ENCODE measurements at regions not wholly inside any gene's neighbourhood (a gene's known extent, or its start where the extent isn't known, plus 50 kb on each side); places are given as distances from the start of the nearest gene placed in this dataset.

- no peak for DNase-seq (ENCODE audit: missing footprints)
- no peak for ATAC-seq
- intact Hi-C loops (cut with DNase I): no loop called here
Measured at GRCh38 chr12:41905759-41906297, 238.8 kb downstream of the GXYLT1 start.

GRCh38 chr12:41905073-41905758, 239.5 kb downstream of the GXYLT1 start:
- DNase-seq (ENCODE audit: missing footprints) (no peak), ATAC-seq (no peak)
- intact Hi-C loops (cut with DNase I): no loop called here

- no peak for DNase-seq (ENCODE audit: missing footprints)
- no peak for ATAC-seq
- intact Hi-C loops (cut with DNase I): no loop called here
Measured at GRCh38 chr12:41904041-41904440, 240.6 kb downstream of the GXYLT1 start.

GRCh38 chr12:41903014-41903708, 241.5 kb downstream of the GXYLT1 start:
- no peak for DNase-seq (ENCODE audit: missing footprints)
- intact Hi-C loops (cut with DNase I): no loop called here
- ATAC-seq: no peak

- intact Hi-C loops (cut with DNase I): no loop called here
- ATAC-seq (no peak), DNase-seq (ENCODE audit: missing footprints) (no peak)
Measured at GRCh38 chr12:41899577-41899976, 245.1 kb downstream of the GXYLT1 start.

GRCh38 chr12:41897593-41897992, 247.1 kb downstream of the GXYLT1 start:
- no peak for ATAC-seq
- intact Hi-C loops (cut with DNase I): no loop called here

GRCh38 chr12:41893491-41893890, 251.2 kb downstream of the GXYLT1 start:
- ATAC-seq (no peak), DNase-seq (ENCODE audit: missing footprints) (no peak)
- intact Hi-C loops (cut with DNase I): no loop called here

More at GRCh38 chr12:41897593-41897992, 247.1 kb downstream of the GXYLT1 start:
- no peak for DNase-seq (ENCODE audit: missing footprints)

GRCh38 chr12:41892302-41892701, 252.4 kb downstream of the GXYLT1 start:
- intact Hi-C loops (cut with DNase I): no loop called here
- DNase-seq (ENCODE audit: missing footprints): no peak
- ATAC-seq: no peak

- ATAC-seq (no peak), DNase-seq (ENCODE audit: missing footprints) (no peak)
- intact Hi-C loops (cut with DNase I): no loop called here
Measured at GRCh38 chr12:41891226-41891625, 253.4 kb downstream of the GXYLT1 start.

GRCh38 chr12:41888285-41888684, 256.4 kb downstream of the GXYLT1 start:
- DNase-seq (ENCODE audit: missing footprints) (no peak), ATAC-seq (no peak)
- intact Hi-C loops (cut with DNase I): no loop called here

GRCh38 chr12:41881891-41882805, 262.5 kb downstream of the GXYLT1 start:
- ATAC-seq: no peak
- intact Hi-C loops (cut with DNase I): no loop called here
- no peak for DNase-seq (ENCODE audit: missing footprints)

- ATAC-seq (no peak), DNase-seq (ENCODE audit: missing footprints) (no peak)
- intact Hi-C loops (cut with DNase I): no loop called here
Measured at GRCh38 chr12:41869432-41869831, 275.2 kb downstream of the GXYLT1 start.

GRCh38 chr12:41866878-41867430, 277.7 kb downstream of the GXYLT1 start:
- ATAC-seq (no peak), DNase-seq (ENCODE audit: missing footprints) (no peak)
- intact Hi-C loops (cut with DNase I): no loop called here

GRCh38 chr12:41856228-41856627, 288.4 kb downstream of the GXYLT1 start:
- ATAC-seq (no peak), DNase-seq (ENCODE audit: missing footprints) (no peak)
- intact Hi-C loops (cut with DNase I): no loop called here

- intact Hi-C loops (cut with DNase I): no loop called here
- ATAC-seq (no peak), DNase-seq (ENCODE audit: missing footprints) (no peak)
Measured at GRCh38 chr12:41850046-41850445, 294.6 kb downstream of the GXYLT1 start.

- DNase-seq (ENCODE audit: missing footprints) (no peak), ATAC-seq (no peak)
- intact Hi-C loops (cut with DNase I): no loop called here
Measured at GRCh38 chr12:41846718-41847117, 298.0 kb downstream of the GXYLT1 start.

GRCh38 chr12:41836416-41836815, 308.3 kb downstream of the GXYLT1 start:
- intact Hi-C loops (cut with DNase I): no loop called here
- DNase-seq (ENCODE audit: missing footprints) (no peak), ATAC-seq (no peak)

- ATAC-seq: no peak
- DNase-seq (ENCODE audit: missing footprints): no peak
- intact Hi-C loops (cut with DNase I): no loop called here
Measured at GRCh38 chr12:41835556-41835955, 309.1 kb downstream of the GXYLT1 start.

GRCh38 chr12:41819948-41820347, 324.7 kb downstream of the GXYLT1 start:
- intact Hi-C loops (cut with DNase I): no loop called here
- DNase-seq (ENCODE audit: missing footprints) (no peak), ATAC-seq (no peak)

Measured in Right ventricle myocardium inferior (tissue), 1 donor.